ENCODE measurements at regions not wholly inside any gene's neighbourhood (a gene's known extent, or its start where the extent isn't known, plus 50 kb on each side); places are given as distances from the start of the nearest gene placed in this dataset.

GRCh38 chr13:68993154-68993553, 1114.5 kb upstream of the ATXN8OS start:
- TF ChIP-seq CTCF (IDR thresholded peaks at IDR 0.05): no peak
- no peak for TF ChIP-seq POLR2A (IDR thresholded peaks at IDR 0.05)
- no peak for TF ChIP-seq POLR2AphosphoS5 (IDR thresholded peaks at IDR 0.05)
- no peak for TF ChIP-seq EP300 (IDR thresholded peaks at IDR 0.05)
- 78 to 88% methylated on average over 3 of the region's 3 CpGs for WGBS, 2 donors
- Histone ChIP-seq H3K27ac (no peak overlapping the region), H3K4me1 (no peaks in the 10 kb centered on the region), H3K36me3 (no peaks in the 10 kb centered on the region), H3K9me3 (no peaks in the 10 kb centered on the region), H3K27me3 (no peaks in the 10 kb centered on the region), H3K4me3 (no peak overlapping the region)
- ATAC-seq (ENCODE audit: low FRiP score in 2 of 2) (no peak), DNase-seq (no peak)

GRCh38 chr13:68988176-68988575, 1119.5 kb upstream of the ATXN8OS start:
- Histone ChIP-seq H3K4me3 (no peak overlapping the region), H3K4me1 (no peaks in the 10 kb centered on the region), H3K9me3 (peaks cover 0 to 3% (median 0%) of the 10 kb centered on the region in 4 donors), H3K27ac (no peak overlapping the region), H3K36me3 (no peaks in the 10 kb centered on the region), H3K27me3 (no peaks in the 10 kb centered on the region)
- peak in 1 of 2 donors; percentile 9 for DNase-seq
- 80 to 83% methylated on average over 11 of the region's 11 CpGs for WGBS, 2 donors
- ATAC-seq (ENCODE audit: low FRiP score in 2 of 2): no peak
- no peak for TF ChIP-seq POLR2AphosphoS5 (IDR thresholded peaks at IDR 0.05)
- no peak for TF ChIP-seq CTCF (IDR thresholded peaks at IDR 0.05)
- TF ChIP-seq POLR2A (IDR thresholded peaks at IDR 0.05): no peak
- no peak for TF ChIP-seq EP300 (IDR thresholded peaks at IDR 0.05)

GRCh38 chr13:68987585-68987984, 1120.0 kb upstream of the ATXN8OS start:
- WGBS, 2 donors: 91 to 95% methylated on average over 13 of the region's 13 CpGs

GRCh38 chr13:68984688-68985319, 1122.8 kb upstream of the ATXN8OS start:
- TF ChIP-seq POLR2A (IDR thresholded peaks at IDR 0.05) (no peak), POLR2AphosphoS5 (IDR thresholded peaks at IDR 0.05) (no peak), CTCF (IDR thresholded peaks at IDR 0.05) (no peak)
- ATAC-seq (ENCODE audit: low FRiP score in 2 of 2): peak in 1 of 2 donors; percentile 22
- no peaks in the 10 kb centered on the region for H3K36me3 ChIP-seq
- no peaks in the 10 kb centered on the region for H3K27me3 ChIP-seq
- DNase-seq: peak in 1 of 2 donors; percentile 78
- peaks cover 0 to 3% (median 0%) of the 10 kb centered on the region in 4 donors for H3K9me3 ChIP-seq
- H3K27ac ChIP-seq: no peak overlapping the region
- H3K4me3 ChIP-seq: no peak overlapping the region
- 93 to 94% methylated on average over 27 to 36 of the region's 37 CpGs for WGBS, 2 donors
- no peaks in the 10 kb centered on the region for H3K4me1 ChIP-seq

More at GRCh38 chr13:68987585-68987984, 1120.0 kb upstream of the ATXN8OS start:
- TF ChIP-seq POLR2AphosphoS5 (IDR thresholded peaks at IDR 0.05) (no peak), POLR2A (IDR thresholded peaks at IDR 0.05) (no peak), EP300 (IDR thresholded peaks at IDR 0.05) (no peak), CTCF (IDR thresholded peaks at IDR 0.05) (no peak)
- H3K36me3 ChIP-seq: no peaks in the 10 kb centered on the region
- H3K4me1 ChIP-seq: no peaks in the 10 kb centered on the region
- peak in 1 of 2 donors; percentile 18 for DNase-seq
- peaks cover 0 to 3% (median 0%) of the 10 kb centered on the region in 4 donors for H3K9me3 ChIP-seq
- no peak overlapping the region for H3K27ac ChIP-seq
- H3K4me3 ChIP-seq: no peak overlapping the region
- no peak for ATAC-seq (ENCODE audit: low FRiP score in 2 of 2)
- H3K27me3 ChIP-seq: no peaks in the 10 kb centered on the region

Measured in upper lobe of left lung (tissue), 6 donors.